Prostate gland (tissue), 2 donors: ENCODE measurements at regions not wholly inside any gene's neighbourhood (a gene's known extent, or its start where the extent isn't known, plus 50 kb on each side); places are given as distances from the start of the nearest gene placed in this dataset.

Experiments
- DNase-seq: peaks from one replicate; pipeline ENCODE4 v3.0.0-alpha.2; 2019; ENCODE audit warnings: low spot score
- H3K27ac ChIP-seq, 2 donors: fragments of 200-600 bp; sonication (generic); 2 replicates each; pipeline ENCODE4 v1.5.1; 2017 to 2019
- H3K27me3 ChIP-seq: fragments of 200-600 bp; sonication (generic); replicated peaks from 2 replicates; pipeline ENCODE4 v1.5.1; 2019; ENCODE audit not compliant: insufficient read depth
- H3K36me3 ChIP-seq, 2 donors: fragments of 200-600 bp; sonication (generic); 1 replicate in 1 of 2; 2 replicates in 1 of 2; pipeline versions ENCODE4 v1.5.1 to v1.8.1; 2017 to 2019
- H3K4me1 ChIP-seq: fragments of 200-600 bp; sonication (generic); replicated peaks from 2 replicates; pipeline ENCODE4 v1.5.1; 2019
- H3K4me3 ChIP-seq, 2 donors: fragments of 200-600 bp; sonication (generic); 2 replicates each; pipeline ENCODE4 v1.5.1; 2017 to 2019
- H3K9me3 ChIP-seq: fragments of 200-600 bp; sonication (generic); 2 replicates; pipeline ENCODE4 v1.5.1; 2017
- CTCF ChIP-seq, 4 experiments: fragments of 200-600 bp in 2 of 4; fragments of 450-650 bp in 2 of 4; sonication (generic) in 2 of 4; IDR thresholded peaks; 1 replicate in 3 of 4; 2 replicates in 1 of 4; pipeline ENCODE4 v1.5.1; 2016 to 2019; ENCODE audit warnings: antibody characterized with exemption in 4 of 4, mild to moderate bottlenecking in 2 of 4, moderate library complexity in 2 of 4
- POLR2A ChIP-seq: fragments of 450-650 bp; IDR thresholded peaks from one replicate; pipeline ENCODE4 v1.6.1; 2016; ENCODE audit warnings: antibody characterized with exemption, mild to moderate bottlenecking
- POLR2AphosphoS5 ChIP-seq: sonication (generic); formaldehyde crosslinking; IDR thresholded peaks from one replicate; pipeline ENCODE4 v1.6.1; 2017; ENCODE audit warnings: antibody characterized with exemption
- WGBS: methylation state at CpG from one replicate; pipeline ENCODE4 v1.1.5; 2018; 5-methylcytosine and 5-hydroxymethylcytosine counted together
- intact Hi-C: fragments of 100-400 bp; cut with DNase I; formaldehyde crosslinking; loops from one replicate; pipeline ENCODE4 v1.14.2; 2022

GRCh38 chr6:170102582-170103481, 188.0 kb downstream of the DLL1 start:
- no peak for DNase-seq
- TF ChIP-seq POLR2AphosphoS5, result no peak
- TF ChIP-seq CTCF (IDR thresholded peaks at IDR 0.05), result no peak
- no peak for TF ChIP-seq POLR2A
- intact Hi-C loops, result no loop called here
- Histone ChIP-seq H3K27me3 (no peaks in the 10 kb centered on the region), H3K9me3 (no peaks in the 10 kb centered on the region), H3K27ac (no peak overlapping the region), H3K36me3 (no peaks in the 10 kb centered on the region), H3K4me3 (no peak overlapping the region), H3K4me1 (no peaks in the 10 kb centered on the region)
- 86% methylated on average over 30 of the region's 30 CpGs for WGBS

DNA sequence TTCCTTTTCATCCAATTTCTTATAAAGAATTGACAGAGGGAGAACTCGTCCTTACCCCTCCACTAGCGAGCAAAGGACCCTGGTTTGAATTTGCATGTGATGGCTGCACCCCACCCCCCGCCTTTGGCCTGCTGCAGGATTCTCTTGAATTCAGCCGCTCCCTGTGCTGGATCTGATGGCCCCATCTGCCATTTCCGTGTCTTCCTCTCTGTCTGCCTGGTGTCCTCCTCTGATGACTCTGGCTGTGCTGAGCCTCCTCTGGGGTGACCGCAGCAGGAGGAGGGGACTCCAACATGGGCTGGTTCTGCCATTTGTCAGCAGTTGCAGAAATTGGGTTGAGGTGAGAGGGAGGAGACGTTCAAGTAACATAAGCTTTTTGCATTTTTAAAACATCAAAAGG, 188.8 kb downstream of the DLL1 start:
- H3K4me3 ChIP-seq, result no peak overlapping the region
- H3K9me3 ChIP-seq, result no peaks in the 10 kb centered on the region
- no peaks in the 10 kb centered on the region for H3K27me3 ChIP-seq
- 86% methylated on average over 7 of the region's 7 CpGs for WGBS
- H3K36me3 ChIP-seq, result no peaks in the 10 kb centered on the region
- no peak for DNase-seq
- intact Hi-C loops, result no loop called here
- TF ChIP-seq POLR2A, result no peak
- TF ChIP-seq CTCF (IDR thresholded peaks at IDR 0.05), result no peak
- no peak for TF ChIP-seq POLR2AphosphoS5
- no peaks in the 10 kb centered on the region for H3K4me1 ChIP-seq
- H3K27ac ChIP-seq, result no peak overlapping the region

GRCh38 chr6:170101281-170102035, 189.4 kb downstream of the DLL1 start:
- Histone ChIP-seq H3K36me3 (no peaks in the 10 kb centered on the region), H3K27ac (no peak overlapping the region), H3K4me1 (no peaks in the 10 kb centered on the region), H3K4me3 (no peak overlapping the region), H3K27me3 (no peaks in the 10 kb centered on the region), H3K9me3 (no peaks in the 10 kb centered on the region)
- no peak for DNase-seq
- intact Hi-C loops, result no loop called here
- WGBS, result 96% methylated on average over 17 of the region's 17 CpGs
- TF ChIP-seq CTCF (IDR thresholded peaks at IDR 0.05), result no peak
- no peak for TF ChIP-seq POLR2AphosphoS5
- no peak for TF ChIP-seq POLR2A

DNA sequence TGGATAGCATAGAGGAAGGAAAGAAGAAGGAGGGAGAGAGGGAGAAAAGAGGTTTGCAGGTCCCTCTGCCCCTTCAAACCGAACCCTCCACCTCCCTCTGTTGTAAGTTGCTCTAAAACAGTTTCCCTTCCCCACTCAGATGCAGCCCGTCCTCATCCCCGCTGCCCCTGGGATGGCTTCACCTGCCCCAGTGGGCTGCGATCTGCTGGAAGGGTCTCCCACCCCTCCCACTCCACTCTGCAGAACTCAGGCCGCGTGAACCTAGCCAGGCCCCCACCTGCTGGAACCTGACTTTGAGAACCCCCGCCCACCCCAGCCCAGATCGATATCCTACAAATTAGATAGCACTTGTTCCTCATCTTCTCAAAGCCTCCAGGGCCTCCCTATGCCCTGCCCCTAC, 190.8 kb downstream of the DLL1 start:
- no peak for TF ChIP-seq POLR2AphosphoS5
- no peak for TF ChIP-seq POLR2A
- no peak for TF ChIP-seq CTCF (IDR thresholded peaks at IDR 0.05)
- no peak overlapping the region for H3K27ac ChIP-seq
- WGBS, result 97% methylated on average over 8 of the region's 8 CpGs
- DNase-seq, result no peak
- H3K9me3 ChIP-seq, result no peaks in the 10 kb centered on the region
- H3K4me3 ChIP-seq, result no peak overlapping the region
- H3K4me1 ChIP-seq, result no peaks in the 10 kb centered on the region
- H3K36me3 ChIP-seq, result no peaks in the 10 kb centered on the region
- H3K27me3 ChIP-seq, result no peaks in the 10 kb centered on the region
- intact Hi-C loops, result no loop called here
